ENCODE measurements at regions not wholly inside any gene's neighbourhood (a gene's known extent, or its start where the extent isn't known, plus 50 kb on each side); places are given as distances from the start of the nearest gene placed in this dataset.

DNA sequence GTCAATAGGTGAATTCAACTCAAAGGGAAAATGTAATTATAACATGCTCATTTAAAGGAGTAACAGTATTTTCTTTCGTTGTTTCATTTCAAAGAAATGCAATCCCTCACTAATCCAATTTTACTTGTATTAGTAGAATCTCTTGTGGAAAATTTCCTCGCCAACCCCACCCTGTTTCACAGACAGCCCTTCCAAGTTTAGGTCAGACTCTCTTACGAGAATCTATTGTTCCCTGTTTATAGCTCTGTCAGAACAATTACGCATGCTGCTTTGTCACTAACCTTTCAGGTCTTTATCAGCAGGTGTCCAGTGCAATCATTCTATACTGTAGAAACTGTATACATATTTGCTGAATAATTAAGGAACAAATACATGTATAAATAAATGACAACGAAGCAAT, 657.8 kb upstream of the LINC00305 start:
- DNase-seq (ENCODE audit: low spot score) (no peak), FAIRE-seq (no peak), ATAC-seq (no peak)
- WGBS (ENCODE audit: low lambda C conversion rate), result 11% methylated on average over 5 of the region's 5 CpGs
- Histone ChIP-seq H3K9me3 (ENCODE audit: low read length) (no peaks in the 10 kb centered on the region), H3K27me3 (ENCODE audit: control insufficient read depth in 1 of 2, insufficient read depth in 2 of 2, low read length in 2 of 2) (no peaks in the 10 kb centered on the region), H3K9ac (ENCODE audit: insufficient read depth, low read depth, low read length) (no peak overlapping the region), H2AFZ (ENCODE audit: low read length) (no peak overlapping the region), H3K27ac (ENCODE audit: extremely low read length, insufficient read depth, low read length) (no peak overlapping the region), H3K4me2 (ENCODE audit: low read depth, low read length) (no peak overlapping the region), H4K20me1 (ENCODE audit: insufficient read depth, low read length) (no peaks in the 10 kb centered on the region), H3K4me1 (ENCODE audit: insufficient read depth, low read length) (no peaks in the 10 kb centered on the region), H3K4me3 (replicated peaks in 1 of 3; ENCODE audit: insufficient read depth in 1 of 3, low read depth in 2 of 3, low read length in 3 of 3) (no peak overlapping the region), H3K36me3 (replicated peaks in 1 of 2; ENCODE audit: control insufficient read depth in 1 of 2, insufficient read depth in 2 of 2, low read length in 2 of 2) (no peaks in the 10 kb centered on the region), H3K79me2 (ENCODE audit: insufficient read depth, low read length) (no peaks in the 10 kb centered on the region)
- POLR2A ChIA-PET, result no interaction called here
- CTCF ChIA-PET (ENCODE audit: low intra/inter-chr PET ratio, low total read pairs), result no interaction called here
- no peak for TF ChIP-seq ATF7-NPFF (CRISPR knock-in tag; IDR thresholded peaks at IDR 0.05; ENCODE audit: low read depth)
- TF ChIP-seq, protein P1, sequence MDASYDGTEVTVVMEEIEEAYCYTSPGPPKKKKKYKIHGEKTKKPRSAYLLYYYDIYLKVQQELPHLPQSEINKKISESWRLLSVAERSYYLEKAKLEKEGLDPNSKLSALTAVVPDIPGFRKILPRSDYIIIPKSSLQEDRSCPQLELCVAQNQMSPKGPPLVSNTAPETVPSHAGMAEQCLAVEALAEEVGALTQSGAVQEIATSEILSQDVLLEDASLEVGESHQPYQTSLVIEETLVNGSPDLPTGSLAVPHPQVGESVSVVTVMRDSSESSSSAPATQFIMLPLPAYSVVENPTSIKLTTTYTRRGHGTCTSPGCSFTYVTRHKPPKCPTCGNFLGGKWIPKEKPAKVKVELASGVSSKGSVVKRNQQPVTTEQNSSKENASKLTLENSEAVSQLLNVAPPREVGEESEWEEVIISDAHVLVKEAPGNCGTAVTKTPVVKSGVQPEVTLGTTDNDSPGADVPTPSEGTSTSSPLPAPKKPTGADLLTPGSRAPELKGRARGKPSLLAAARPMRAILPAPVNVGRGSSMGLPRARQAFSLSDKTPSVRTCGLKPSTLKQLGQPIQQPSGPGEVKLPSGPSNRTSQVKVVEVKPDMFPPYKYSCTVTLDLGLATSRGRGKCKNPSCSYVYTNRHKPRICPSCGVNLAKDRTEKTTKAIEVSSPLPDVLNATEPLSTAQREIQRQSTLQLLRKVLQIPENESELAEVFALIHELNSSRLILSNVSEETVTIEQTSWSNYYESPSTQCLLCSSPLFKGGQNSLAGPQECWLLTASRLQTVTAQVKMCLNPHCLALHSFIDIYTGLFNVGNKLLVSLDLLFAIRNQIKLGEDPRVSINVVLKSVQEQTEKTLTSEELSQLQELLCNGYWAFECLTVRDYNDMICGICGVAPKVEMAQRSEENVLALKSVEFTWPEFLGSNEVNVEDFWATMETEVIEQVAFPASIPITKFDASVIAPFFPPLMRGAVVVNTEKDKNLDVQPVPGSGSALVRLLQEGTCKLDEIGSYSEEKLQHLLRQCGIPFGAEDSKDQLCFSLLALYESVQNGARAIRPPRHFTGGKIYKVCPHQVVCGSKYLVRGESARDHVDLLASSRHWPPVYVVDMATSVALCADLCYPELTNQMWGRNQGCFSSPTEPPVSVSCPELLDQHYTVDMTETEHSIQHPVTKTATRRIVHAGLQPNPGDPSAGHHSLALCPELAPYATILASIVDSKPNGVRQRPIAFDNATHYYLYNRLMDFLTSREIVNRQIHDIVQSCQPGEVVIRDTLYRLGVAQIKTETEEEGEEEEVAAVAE (CRISPR knock-in tag; IDR thresholded peaks at IDR 0.05; ENCODE audit: borderline replicate concordance), result no peak
- TF ChIP-seq, protein P2, sequence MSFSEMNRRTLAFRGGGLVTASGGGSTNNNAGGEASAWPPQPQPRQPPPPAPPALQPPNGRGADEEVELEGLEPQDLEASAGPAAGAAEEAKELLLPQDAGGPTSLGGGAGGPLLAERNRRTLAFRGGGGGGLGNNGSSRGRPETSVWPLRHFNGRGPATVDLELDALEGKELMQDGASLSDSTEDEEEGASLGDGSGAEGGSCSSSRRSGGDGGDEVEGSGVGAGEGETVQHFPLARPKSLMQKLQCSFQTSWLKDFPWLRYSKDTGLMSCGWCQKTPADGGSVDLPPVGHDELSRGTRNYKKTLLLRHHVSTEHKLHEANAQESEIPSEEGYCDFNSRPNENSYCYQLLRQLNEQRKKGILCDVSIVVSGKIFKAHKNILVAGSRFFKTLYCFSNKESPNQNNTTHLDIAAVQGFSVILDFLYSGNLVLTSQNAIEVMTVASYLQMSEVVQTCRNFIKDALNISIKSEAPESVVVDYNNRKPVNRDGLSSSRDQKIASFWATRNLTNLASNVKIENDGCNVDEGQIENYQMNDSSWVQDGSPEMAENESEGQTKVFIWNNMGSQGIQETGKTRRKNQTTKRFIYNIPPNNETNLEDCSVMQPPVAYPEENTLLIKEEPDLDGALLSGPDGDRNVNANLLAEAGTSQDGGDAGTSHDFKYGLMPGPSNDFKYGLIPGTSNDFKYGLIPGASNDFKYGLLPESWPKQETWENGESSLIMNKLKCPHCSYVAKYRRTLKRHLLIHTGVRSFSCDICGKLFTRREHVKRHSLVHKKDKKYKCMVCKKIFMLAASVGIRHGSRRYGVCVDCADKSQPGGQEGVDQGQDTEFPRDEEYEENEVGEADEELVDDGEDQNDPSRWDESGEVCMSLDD (CRISPR knock-in tag; IDR thresholded peaks at IDR 0.05; ENCODE audit: borderline replicate concordance), result no peak
- no peak for TF ChIP-seq KAT7 (CRISPR knock-in tag; IDR thresholded peaks at IDR 0.05; ENCODE audit: borderline replicate concordance)
- no peak for TF ChIP-seq ZNF224 (CRISPR knock-in tag; IDR thresholded peaks at IDR 0.05)
- TF ChIP-seq, protein P3, sequence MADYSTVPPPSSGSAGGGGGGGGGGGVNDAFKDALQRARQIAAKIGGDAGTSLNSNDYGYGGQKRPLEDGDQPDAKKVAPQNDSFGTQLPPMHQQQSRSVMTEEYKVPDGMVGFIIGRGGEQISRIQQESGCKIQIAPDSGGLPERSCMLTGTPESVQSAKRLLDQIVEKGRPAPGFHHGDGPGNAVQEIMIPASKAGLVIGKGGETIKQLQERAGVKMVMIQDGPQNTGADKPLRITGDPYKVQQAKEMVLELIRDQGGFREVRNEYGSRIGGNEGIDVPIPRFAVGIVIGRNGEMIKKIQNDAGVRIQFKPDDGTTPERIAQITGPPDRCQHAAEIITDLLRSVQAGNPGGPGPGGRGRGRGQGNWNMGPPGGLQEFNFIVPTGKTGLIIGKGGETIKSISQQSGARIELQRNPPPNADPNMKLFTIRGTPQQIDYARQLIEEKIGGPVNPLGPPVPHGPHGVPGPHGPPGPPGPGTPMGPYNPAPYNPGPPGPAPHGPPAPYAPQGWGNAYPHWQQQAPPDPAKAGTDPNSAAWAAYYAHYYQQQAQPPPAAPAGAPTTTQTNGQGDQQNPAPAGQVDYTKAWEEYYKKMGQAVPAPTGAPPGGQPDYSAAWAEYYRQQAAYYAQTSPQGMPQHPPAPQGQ (CRISPR knock-in tag; IDR thresholded peaks at IDR 0.05; ENCODE audit: borderline replicate concordance), result no peak
- no peak for TF ChIP-seq ZNF790 (CRISPR knock-in tag; IDR thresholded peaks at IDR 0.05; ENCODE audit: borderline replicate concordance)
- in situ Hi-C loops (cut with HindIII; ENCODE audit: extremely low pct_ligation_motif_present, low pct_unique_long_range_greater_than_20kb) (no loop called here), intact Hi-C loops (cut with micrococcal nuclease; ENCODE audit: unreplicated experiment) (no loop called here)
- no TSS peak for BruUV-seq (replicated peaks)
